Spleen (tissue), 7 donors: ENCODE measurements at regions not wholly inside any gene's neighbourhood (a gene's known extent, or its start where the extent isn't known, plus 50 kb on each side); places are given as distances from the start of the nearest gene placed in this dataset.

Source experiments
- CTCF ChIP-seq, 11 experiments: fragments of 200-600 bp in 7 of 11; fragments of 450-650 bp in 4 of 11; sonication (generic) in 4 of 11; IDR thresholded peaks in 8 of 11; conservative IDR thresholded peaks in 3 of 11; 1 replicate in 7 of 11; 2 replicates in 4 of 11; pipeline versions ENCODE4 v1.4.0 to v1.8.0; 2016 to 2021; ENCODE audit warnings: antibody characterized with exemption in 11 of 11, inconsistent platforms in 4 of 11, mild to moderate bottlenecking in 1 of 11
- POLR2A ChIP-seq, 3 donors: fragments of 450-650 bp; IDR thresholded peaks; one replicate each; pipeline ENCODE4 v1.5.1; 2017; ENCODE audit warnings: antibody characterized with exemption in 3 of 3, mild to moderate bottlenecking in 1 of 3
- POLR2AphosphoS5 ChIP-seq, 3 donors: sonication (generic); formaldehyde crosslinking; IDR thresholded peaks; one replicate each; pipeline ENCODE4 v1.5.1; 2017; ENCODE audit warnings: antibody characterized with exemption in 3 of 3
- donor health status: DM: no; HTN: no; CAD: no; lungs with moderate emphysema.
- donor health status: DM: no; HTN: no; CAD: no.
- donor health status: DM: no; HTN: no; CAD: no.

DNA sequence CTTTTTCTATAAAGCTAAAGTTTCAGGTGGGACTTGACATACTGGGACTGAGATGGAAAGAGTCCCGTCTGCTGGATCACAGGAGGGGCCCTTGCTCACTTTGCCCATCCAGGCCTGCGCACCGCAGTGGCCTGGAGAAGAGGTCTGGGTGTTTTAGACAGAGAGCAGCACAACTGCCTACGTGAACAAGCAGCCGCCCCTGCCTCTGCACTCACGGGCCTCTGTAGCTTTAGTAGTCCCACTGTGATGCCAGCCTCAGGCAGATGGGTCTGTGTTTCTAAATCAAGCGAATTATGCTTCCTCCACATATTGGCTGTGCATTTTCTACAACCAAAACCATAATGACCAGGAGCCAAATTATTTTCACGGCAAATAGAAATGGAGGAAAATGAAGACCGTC is 184.8 kb upstream of the FOXQ1 start:
- TF ChIP-seq CTCF (IDR thresholded peaks at IDR 0.05 in 8 of 11, conservative IDR thresholded peaks at IDR 0.05 in 3 of 11) (no peak), POLR2AphosphoS5 (IDR thresholded peaks at IDR 0.05) (no peak), POLR2A (IDR thresholded peaks at IDR 0.05) (no peak)
